ENCODE measurements at regions not wholly inside any gene's neighbourhood (a gene's known extent, or its start where the extent isn't known, plus 50 kb on each side); places are given as distances from the start of the nearest gene placed in this dataset.

- no peak for TF ChIP-seq BHLHE40 (IDR thresholded peaks at IDR 0.05; ENCODE audit: borderline replicate concordance)
- no peak for TF ChIP-seq SUZ12 (IDR thresholded peaks at IDR 0.05)
- no peak for TF ChIP-seq TARDBP (IDR thresholded peaks at IDR 0.05)
- TF ChIP-seq FOXM1 (IDR thresholded peaks at IDR 0.05; ENCODE audit: borderline replicate concordance), result no peak
- TF ChIP-seq PKNOX1 (IDR thresholded peaks at IDR 0.05), result no peak
Observed at GRCh38 chr3:165446555-165446954, 250.4 kb upstream of the SLITRK3 start.

Data from HEK293T (cell line).